GM18867 (cell line): ENCODE measurements at regions not wholly inside any gene's neighbourhood (a gene's known extent, or its start where the extent isn't known, plus 50 kb on each side); places are given as distances from the start of the nearest gene placed in this dataset.
A peak's percentile ranks its signal among the peaks of the same experiment; 100 is the strongest.
"Not testable (repeated sequence)": the region's sequence is repeated elsewhere in the genome, so short reads cannot be mapped to it uniquely, and the experiment has no call there.

Source experiments
- ATAC-seq: cut with Tn5 transposase; IDR thresholded peaks from one replicate; pipeline ENCODE4 v1.9.1; 2021; ENCODE audit warnings: mild to moderate bottlenecking, moderate library complexity; ENCODE audit not compliant: unreplicated experiment

GRCh38 chr16:55015181-55015913, 84.7 kb downstream of the IRX5 start:
- ATAC-seq: no peak

- ATAC-seq: no peak
These were observed 85.8 kb downstream of the IRX5 start for GRCh38 chr16:55016515-55016914.

- ATAC-seq: no peak
These were observed 86.7 kb downstream of the IRX5 start for GRCh38 chr16:55017321-55017720.

- ATAC-seq: no peak
These were observed 88.2 kb downstream of the IRX5 start for GRCh38 chr16:55018881-55019280.

GRCh38 chr16:55019419-55020131, 88.9 kb downstream of the IRX5 start:
- no peak for ATAC-seq

GRCh38 chr16:55021595-55022475, 91.2 kb downstream of the IRX5 start:
- ATAC-seq: no peak

GRCh38 chr16:55027260-55027659, 96.6 kb downstream of the IRX5 start:
- not testable (repeated sequence) for ATAC-seq

GRCh38 chr16:55029509-55029908, 98.8 kb downstream of the IRX5 start:
- ATAC-seq: no peak

GRCh38 chr16:55030944-55031343, 100.3 kb downstream of the IRX5 start:
- no peak for ATAC-seq

GRCh38 chr16:55031481-55031880, 100.8 kb downstream of the IRX5 start:
- no peak for ATAC-seq

GRCh38 chr16:55033225-55034156, 102.8 kb downstream of the IRX5 start:
- no peak for ATAC-seq

GRCh38 chr16:55035029-55035428, 104.4 kb downstream of the IRX5 start:
- peak; percentile 61 for ATAC-seq

- ATAC-seq: no peak
These were observed 105.3 kb downstream of the IRX5 start for GRCh38 chr16:55035956-55036355.

GRCh38 chr16:55036371-55036821, 105.7 kb downstream of the IRX5 start:
- no peak for ATAC-seq

GRCh38 chr16:55037046-55037445, 106.4 kb downstream of the IRX5 start:
- ATAC-seq: no peak

- ATAC-seq: no peak
These were observed 107.3 kb downstream of the IRX5 start for GRCh38 chr16:55037966-55038365.

- ATAC-seq: no peak
These were observed 108.4 kb downstream of the IRX5 start for GRCh38 chr16:55039042-55039441.

GRCh38 chr16:55039511-55039910, 108.8 kb downstream of the IRX5 start:
- ATAC-seq: no peak

GRCh38 chr16:55039931-55040330, 109.3 kb downstream of the IRX5 start:
- ATAC-seq: no peak

- no peak for ATAC-seq
These were observed 109.9 kb downstream of the IRX5 start for GRCh38 chr16:55040366-55041086.
